Kidney epithelial cell (primary cell): ENCODE measurements at regions not wholly inside any gene's neighbourhood (a gene's known extent, or its start where the extent isn't known, plus 50 kb on each side); places are given as distances from the start of the nearest gene placed in this dataset.

ENCODE experiments used
- DNase-seq: peaks from one replicate; pipeline ENCODE4 v3.0.0-alpha.2; 2010; ENCODE audit warnings: low read depth
- H3K27me3 ChIP-seq: 2 replicates; pipeline ENCODE4 v1.6.0; 2011; ENCODE audit warnings: low read length; ENCODE audit not compliant: control insufficient read depth, insufficient read depth
- H3K36me3 ChIP-seq: 2 replicates; pipeline ENCODE4 v1.5.1; 2011; ENCODE audit warnings: low read length; ENCODE audit not compliant: control insufficient read depth, insufficient read depth
- H3K4me3 ChIP-seq: 2 replicates; pipeline ENCODE4 v1.5.1; 2011; ENCODE audit warnings: low read depth, mild to moderate bottlenecking, control low read depth, low read length
- TF ChIP-seq, protein P1 (sequence below): IDR thresholded peaks from 2 replicates; pipeline ENCODE4 v1.5.1; 2011; ENCODE audit warnings: mild to moderate bottlenecking, moderate library complexity, low read length, control low read depth, inconsistent platforms; ENCODE audit not compliant: insufficient read depth, poor library complexity, severe bottlenecking

DNA sequence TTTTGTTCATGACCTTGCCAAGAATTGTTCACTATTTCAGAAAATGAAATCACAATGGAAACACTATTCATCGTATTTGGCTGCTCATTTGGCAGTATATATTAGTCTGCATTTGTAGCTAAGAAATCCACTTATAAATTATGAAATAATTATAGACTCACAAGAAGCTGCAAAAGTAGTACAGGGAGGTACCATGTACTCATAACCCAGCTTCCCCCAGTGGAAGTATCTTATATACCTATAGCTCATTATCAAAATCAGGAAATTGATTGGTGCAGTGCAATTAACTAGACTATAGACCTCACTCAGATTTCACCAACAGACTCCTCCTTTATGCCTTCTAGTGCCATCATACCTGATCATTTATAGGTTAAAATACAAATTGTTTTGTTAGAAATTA is 178.8 kb upstream of the VASH1 start:
- TF ChIP-seq, protein P1, sequence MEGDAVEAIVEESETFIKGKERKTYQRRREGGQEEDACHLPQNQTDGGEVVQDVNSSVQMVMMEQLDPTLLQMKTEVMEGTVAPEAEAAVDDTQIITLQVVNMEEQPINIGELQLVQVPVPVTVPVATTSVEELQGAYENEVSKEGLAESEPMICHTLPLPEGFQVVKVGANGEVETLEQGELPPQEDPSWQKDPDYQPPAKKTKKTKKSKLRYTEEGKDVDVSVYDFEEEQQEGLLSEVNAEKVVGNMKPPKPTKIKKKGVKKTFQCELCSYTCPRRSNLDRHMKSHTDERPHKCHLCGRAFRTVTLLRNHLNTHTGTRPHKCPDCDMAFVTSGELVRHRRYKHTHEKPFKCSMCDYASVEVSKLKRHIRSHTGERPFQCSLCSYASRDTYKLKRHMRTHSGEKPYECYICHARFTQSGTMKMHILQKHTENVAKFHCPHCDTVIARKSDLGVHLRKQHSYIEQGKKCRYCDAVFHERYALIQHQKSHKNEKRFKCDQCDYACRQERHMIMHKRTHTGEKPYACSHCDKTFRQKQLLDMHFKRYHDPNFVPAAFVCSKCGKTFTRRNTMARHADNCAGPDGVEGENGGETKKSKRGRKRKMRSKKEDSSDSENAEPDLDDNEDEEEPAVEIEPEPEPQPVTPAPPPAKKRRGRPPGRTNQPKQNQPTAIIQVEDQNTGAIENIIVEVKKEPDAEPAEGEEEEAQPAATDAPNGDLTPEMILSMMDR, result no peak
- no peaks in the 10 kb centered on the region for H3K27me3 ChIP-seq

DNA sequence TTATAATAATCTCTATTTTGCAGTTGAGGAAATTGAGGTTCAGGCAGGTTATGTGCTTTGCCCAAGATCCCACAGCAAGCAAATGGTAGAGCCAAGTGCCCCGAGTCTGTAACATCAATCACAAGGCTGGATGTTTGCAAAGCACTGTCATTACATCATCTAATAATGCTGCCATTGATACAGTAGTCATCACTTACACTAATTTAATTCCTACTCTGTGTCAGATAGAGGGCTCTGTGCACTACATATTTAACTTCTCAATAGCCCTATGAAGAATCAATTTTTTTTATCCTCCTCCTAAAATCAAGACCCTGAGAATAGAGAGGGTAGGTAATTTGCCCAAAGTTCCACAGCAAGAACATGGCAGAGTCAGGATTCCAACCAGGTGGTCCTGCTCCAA is 178.1 kb upstream of the VASH1 start:
- no peak overlapping the region for H3K4me3 ChIP-seq
- H3K27me3 ChIP-seq, result no peaks in the 10 kb centered on the region
- TF ChIP-seq, protein P1, result no peak

More for the DNA sequence above, 178.8 kb upstream of the VASH1 start:
- Histone ChIP-seq H3K4me3 (no peak overlapping the region), H3K36me3 (no peaks in the 10 kb centered on the region)
- DNase-seq, result no peak

DNA sequence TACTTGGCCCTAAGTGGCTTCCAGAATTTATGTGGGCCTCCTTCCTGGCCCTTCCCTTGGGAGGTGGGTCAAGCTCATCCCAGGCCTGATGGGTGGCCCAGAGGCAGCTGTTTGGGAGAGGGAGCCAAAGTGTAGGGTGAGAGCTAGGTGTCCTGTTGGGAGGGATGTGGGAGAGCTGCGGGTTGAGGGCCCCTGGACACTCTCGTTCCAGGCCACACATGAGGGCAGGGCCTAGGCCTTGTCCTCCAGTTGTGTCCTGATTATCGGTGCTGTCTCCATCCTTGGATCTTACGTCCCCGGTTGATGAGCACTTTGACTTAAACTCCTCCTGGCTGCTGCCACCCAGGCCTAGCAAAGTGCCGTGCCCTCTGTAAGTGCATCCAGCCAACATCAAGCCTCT is 177.5 kb upstream of the VASH1 start:
- Histone ChIP-seq H3K27me3 (no peaks in the 10 kb centered on the region), H3K4me3 (no peak overlapping the region), H3K36me3 (no peaks in the 10 kb centered on the region)
- no peak for DNase-seq
- TF ChIP-seq, protein P1, result no peak

More for the DNA sequence above, 178.1 kb upstream of the VASH1 start:
- DNase-seq, result no peak
- H3K36me3 ChIP-seq, result no peaks in the 10 kb centered on the region

DNA sequence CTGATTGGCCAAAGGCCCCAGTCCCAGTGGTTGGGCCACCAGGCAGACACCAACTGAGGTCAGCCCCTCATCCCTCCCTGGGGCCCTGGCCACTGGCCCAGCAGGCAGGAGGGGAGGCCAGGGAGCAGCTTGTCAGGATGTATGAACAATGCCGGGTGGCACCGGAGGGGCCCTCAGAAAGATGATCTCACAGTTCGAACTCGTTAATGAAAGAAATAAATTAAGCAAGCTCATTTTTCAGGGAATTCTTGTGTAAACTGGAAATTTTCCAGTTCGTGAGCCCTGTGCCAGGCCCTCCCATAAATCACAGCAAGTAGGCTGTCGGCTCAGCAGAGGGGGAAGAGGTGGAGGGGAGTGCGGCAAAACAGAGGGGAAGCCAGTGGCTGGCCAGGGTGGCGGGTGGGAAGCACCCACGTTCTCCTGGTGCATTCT is 177.0 kb upstream of the VASH1 start:
- H3K4me3 ChIP-seq, result no peak overlapping the region
- TF ChIP-seq, protein P1, result no peak
- H3K36me3 ChIP-seq, result no peaks in the 10 kb centered on the region
- H3K27me3 ChIP-seq, result no peaks in the 10 kb centered on the region
- DNase-seq, result no peak

DNA sequence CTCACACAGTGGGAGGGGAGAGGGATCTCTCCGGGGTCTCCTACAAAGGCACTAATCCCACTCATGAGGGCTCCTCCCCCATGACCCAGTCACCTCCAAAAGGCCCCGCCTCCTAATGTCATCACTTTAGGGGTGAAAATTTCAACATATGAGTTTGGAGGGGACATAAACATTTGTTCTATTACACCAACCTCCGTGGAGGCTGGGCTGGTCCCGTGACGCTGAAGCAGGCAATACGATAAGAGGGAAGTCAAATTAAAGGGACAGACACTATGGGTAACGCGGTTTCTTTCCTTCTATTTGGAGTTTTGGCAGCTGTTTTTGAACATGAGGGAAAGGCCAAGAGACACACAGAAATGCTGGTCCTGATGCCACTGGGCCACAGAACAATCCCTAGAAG is 175.7 kb upstream of the VASH1 start:
- H3K4me3 ChIP-seq, result no peak overlapping the region
- no peaks in the 10 kb centered on the region for H3K36me3 ChIP-seq
- DNase-seq, result no peak
- no peaks in the 10 kb centered on the region for H3K27me3 ChIP-seq
- TF ChIP-seq, protein P1, result no peak

DNA sequence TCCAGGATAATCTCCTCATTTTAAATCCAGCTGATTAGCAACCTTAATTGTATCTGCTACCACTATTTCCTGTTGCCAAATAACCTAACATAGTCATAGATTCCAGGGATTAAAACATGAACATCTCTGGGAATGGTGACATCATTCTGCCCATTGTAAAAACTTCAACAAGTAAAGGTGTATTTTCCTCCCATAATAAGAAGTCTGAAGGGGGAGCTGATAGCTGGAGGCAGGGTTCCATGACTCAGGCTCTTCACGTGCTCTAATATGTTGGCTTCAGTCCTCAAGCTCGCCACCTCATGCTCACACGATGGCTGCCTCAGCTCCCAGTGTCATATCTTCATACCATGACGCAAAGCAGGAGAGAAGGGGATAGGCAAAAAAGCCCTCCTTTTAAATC is 172.0 kb upstream of the VASH1 start:
- TF ChIP-seq, protein P1, result no peak
- H3K27me3 ChIP-seq, result peaks cover 2% of the 10 kb centered on the region
- DNase-seq, result no peak

More for the DNA sequence above, 172.0 kb upstream of the VASH1 start:
- Histone ChIP-seq H3K36me3 (no peaks in the 10 kb centered on the region), H3K4me3 (no peak overlapping the region)
